WTC11 (cell line): ENCODE measurements at regions not wholly inside any gene's neighbourhood (a gene's known extent, or its start where the extent isn't known, plus 50 kb on each side); places are given as distances from the start of the nearest gene placed in this dataset.

Source experiments
- ATAC-seq: fragments of 200-7000 bp; cut with Tn5 transposase; 2 replicates; pipeline ENCODE4 v1.10.0; 2021; ENCODE audit warnings: mild to moderate bottlenecking, moderate library complexity
- CTCF ChIA-PET: fragments of 300-600 bp; sonication (Branson Sonifier 250); formaldehyde crosslinking; loops from one replicate; lab custom pipeline; 2021; ENCODE audit warnings: antibody characterized with exemption; lab: Charles Lee
- POLR2A ChIA-PET: fragments of 350-600 bp; sonication (Branson Sonifier 250); formaldehyde crosslinking; loops from one replicate; lab custom pipeline; 2021; ENCODE audit warnings: antibody characterized with exemption; lab: Charles Lee
- DNase-seq: peaks from one replicate; pipeline ENCODE4 v3.0.0; 2021; ENCODE audit warnings: low spot score
- H3K27ac Mint-ChIP-seq: 2 replicates; pipeline ENCODE4 v1.8.0; 2021; ENCODE audit warnings: mixed read lengths
- H3K27me3 Mint-ChIP-seq: 2 replicates; pipeline ENCODE4 v1.8.0; 2021; ENCODE audit warnings: low read depth, mild to moderate bottlenecking, moderate library complexity, mixed read lengths
- H3K36me3 Mint-ChIP-seq: 2 replicates; pipeline ENCODE4 v1.8.0; 2021; ENCODE audit warnings: mixed read lengths
- H3K4me1 Mint-ChIP-seq: 2 replicates; pipeline ENCODE4 v1.8.0; 2022; ENCODE audit warnings: mixed read lengths
- H3K4me3 Mint-ChIP-seq: 2 replicates; pipeline ENCODE4 v1.8.0; 2021; ENCODE audit warnings: mild to moderate bottlenecking, moderate library complexity, mixed read lengths
- H3K9me3 Mint-ChIP-seq: 2 replicates; pipeline ENCODE4 v1.8.0; 2021; ENCODE audit warnings: mixed read lengths
- ATF1 ChIP-seq: sonication (generic); formaldehyde crosslinking; IDR thresholded peaks from 2 replicates; pipeline ENCODE4 v1.8.1; 2023; ENCODE audit warnings: mild to moderate bottlenecking, moderate library complexity, missing genetic modification reagents
- ETV6 ChIP-seq: sonication (generic); formaldehyde crosslinking; IDR thresholded peaks from 2 replicates; pipeline ENCODE4 v1.8.1; 2022; ENCODE audit warnings: mild to moderate bottlenecking, missing genetic modification reagents
- FOXK1 ChIP-seq: sonication (generic); formaldehyde crosslinking; IDR thresholded peaks from 2 replicates; pipeline ENCODE4 v1.8.0; 2022; ENCODE audit warnings: mild to moderate bottlenecking, moderate library complexity, missing genetic modification reagents
- GABPB1 ChIP-seq: sonication (generic); formaldehyde crosslinking; IDR thresholded peaks from 2 replicates; pipeline ENCODE4 v1.8.1; 2023; ENCODE audit warnings: mild to moderate bottlenecking, missing genetic modification reagents
- GRHL2 ChIP-seq: fragments of 250-450 bp; sonication (Bioruptor Pico); IDR thresholded peaks from 2 replicates; pipeline ENCODE4 v1.8.0; 2022; ENCODE audit warnings: mild to moderate bottlenecking, moderate library complexity; ENCODE audit not compliant: insufficient replicate concordance, severe bottlenecking
- KAT7 ChIP-seq: sonication (generic); formaldehyde crosslinking; IDR thresholded peaks from 2 replicates; pipeline ENCODE4 v1.8.1; 2023; ENCODE audit warnings: missing genetic modification reagents, mild to moderate bottlenecking, borderline replicate concordance
- MYBL2 ChIP-seq: sonication (generic); formaldehyde crosslinking; IDR thresholded peaks from 2 replicates; pipeline ENCODE4 v1.8.1; 2023; ENCODE audit warnings: mild to moderate bottlenecking, moderate library complexity, missing genetic modification reagents
- NR1H2 ChIP-seq: sonication (generic); formaldehyde crosslinking; IDR thresholded peaks from 2 replicates; pipeline ENCODE4 v1.9.0; 2021; ENCODE audit warnings: mild to moderate bottlenecking, moderate library complexity, missing genetic modification reagents
- NR3C1 ChIP-seq: sonication (generic); formaldehyde crosslinking; conservative IDR thresholded peaks from 2 replicates; pipeline ENCODE4 v1.8.1; 2023; ENCODE audit warnings: low read depth, mild to moderate bottlenecking, missing genetic modification reagents
- TEAD1 ChIP-seq: sonication (generic); formaldehyde crosslinking; IDR thresholded peaks from 2 replicates; pipeline ENCODE4 v1.8.0; 2022; ENCODE audit warnings: mild to moderate bottlenecking, missing genetic modification reagents
- ZBTB21 ChIP-seq: sonication (generic); formaldehyde crosslinking; IDR thresholded peaks from 2 replicates; pipeline ENCODE4 v1.8.1; 2023; ENCODE audit warnings: mild to moderate bottlenecking, missing genetic modification reagents, borderline replicate concordance
- ZNF232 ChIP-seq: sonication (generic); formaldehyde crosslinking; IDR thresholded peaks from 2 replicates; pipeline ENCODE4 v1.8.0; 2022; ENCODE audit warnings: mild to moderate bottlenecking, missing genetic modification reagents
- ZNF263 ChIP-seq: sonication (generic); formaldehyde crosslinking; IDR thresholded peaks from 2 replicates; pipeline ENCODE4 v1.8.1; 2022; ENCODE audit warnings: low read depth, mild to moderate bottlenecking, moderate library complexity, missing genetic modification reagents
- ZNF423 ChIP-seq: fragments of 250-450 bp; sonication (Bioruptor Pico); IDR thresholded peaks from 2 replicates; pipeline ENCODE4 v2.1.2; 2022; ENCODE audit warnings: mild to moderate bottlenecking, moderate library complexity
- TF ChIP-seq, protein P1 (sequence below): sonication (generic); formaldehyde crosslinking; IDR thresholded peaks from 2 replicates; pipeline ENCODE4 v1.8.0; 2022; ENCODE audit warnings: mild to moderate bottlenecking, missing genetic modification reagents
- TF ChIP-seq, protein P2 (sequence below): fragments of 200-600 bp; IDR thresholded peaks from 2 replicates; pipeline ENCODE4 v1.8.0; 2022; ENCODE audit warnings: antibody characterized with exemption
- TF ChIP-seq, protein P3 (sequence below): sonication (generic); formaldehyde crosslinking; IDR thresholded peaks from 2 replicates; pipeline ENCODE4 v1.8.1; 2023; ENCODE audit warnings: mild to moderate bottlenecking, missing genetic modification reagents
- TF ChIP-seq, protein P4 (sequence below): sonication (generic); formaldehyde crosslinking; conservative IDR thresholded peaks from 2 replicates; pipeline ENCODE4 v1.8.1; 2022; ENCODE audit warnings: mild to moderate bottlenecking, missing genetic modification reagents
- TF ChIP-seq, protein P5 (sequence below): sonication (generic); formaldehyde crosslinking; IDR thresholded peaks from 2 replicates; pipeline ENCODE4 v1.8.0; 2022; ENCODE audit warnings: mild to moderate bottlenecking, missing genetic modification reagents
- TF ChIP-seq, protein P6 (sequence below): fragments of 250-450 bp; sonication (Bioruptor Pico); IDR thresholded peaks from 2 replicates; pipeline ENCODE4 v1.9.0; 2021; ENCODE audit warnings: mild to moderate bottlenecking
- TF ChIP-seq, protein P7 (sequence below): sonication (generic); formaldehyde crosslinking; IDR thresholded peaks from 2 replicates; pipeline ENCODE4 v1.8.1; 2022; ENCODE audit warnings: low read depth, mild to moderate bottlenecking, moderate library complexity, missing genetic modification reagents, borderline replicate concordance
- TF ChIP-seq, protein P8 (sequence below): sonication (generic); formaldehyde crosslinking; IDR thresholded peaks from 2 replicates; pipeline ENCODE4 v1.8.1; 2023; ENCODE audit warnings: mild to moderate bottlenecking, missing genetic modification reagents, moderate library complexity
- TF ChIP-seq, protein P9 (sequence below): sonication (generic); formaldehyde crosslinking; IDR thresholded peaks from 2 replicates; pipeline ENCODE4 v1.8.1; 2023; ENCODE audit warnings: mild to moderate bottlenecking, missing genetic modification reagents
- TF ChIP-seq, protein P10 (sequence below): fragments of 250-450 bp; sonication (Bioruptor Pico); IDR thresholded peaks from 2 replicates; pipeline ENCODE4 v2.1.2; 2022; ENCODE audit warnings: mild to moderate bottlenecking, moderate library complexity

DNA sequence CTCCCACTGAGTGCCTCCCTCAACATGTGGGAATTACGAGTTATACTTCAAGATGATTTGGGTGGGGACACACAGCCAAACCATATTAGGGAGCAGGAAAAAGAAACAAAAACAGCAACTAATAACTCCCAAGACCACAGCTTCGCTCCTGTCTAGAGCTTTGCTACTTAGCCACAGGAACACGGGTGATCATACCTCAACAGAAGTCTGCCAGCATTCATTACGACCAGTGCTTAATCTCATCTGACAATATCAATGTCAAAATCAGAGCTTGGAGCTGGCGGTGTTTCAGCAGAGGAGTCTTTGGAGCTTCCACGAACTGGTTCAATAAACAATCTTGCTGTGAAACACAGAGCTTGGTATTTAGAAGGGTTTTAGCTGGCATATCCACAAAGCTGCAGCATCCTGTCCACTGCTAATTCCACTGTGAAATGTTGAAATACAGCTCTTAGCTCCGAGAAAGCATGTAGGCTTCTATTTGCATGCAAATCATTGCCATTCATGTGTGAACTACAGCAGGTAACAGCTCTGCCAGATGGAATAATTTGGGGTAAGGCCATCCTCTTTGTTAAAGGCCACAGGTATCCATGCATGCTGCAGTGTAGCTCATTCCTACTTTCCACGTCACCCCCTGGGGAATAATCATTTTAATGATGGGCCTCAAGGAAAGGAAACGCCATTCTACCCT lies 128.4 kb upstream of the GOT2 start:
- POLR2A ChIA-PET = no interaction called here
- H3K27me3 Mint-ChIP-seq = no peaks in the 10 kb centered on the region; the same call in 1 of the 2 replicates
- no peak for DNase-seq
- peaks cover 14% of the 10 kb centered on the region for H3K9me3 Mint-ChIP-seq
- H3K4me1 Mint-ChIP-seq = peaks cover 60% of the 10 kb centered on the region
- CTCF ChIA-PET = interaction anchor here (0.9 to 1.4 kb wide), 4 partner anchors 19 to 386 kb away, joined by 3 to 7 read pairs (median 4); no protein-coding TSS in a partner anchor
- H3K4me3 Mint-ChIP-seq = peak overlapping the region; percentile 42
- H3K27ac Mint-ChIP-seq = peak overlapping the region; percentile 91
- peak; percentile 95 for ATAC-seq
- 0 out of 2 replicates have a peak, but pooled peaks cover 7% of the 10 kb centered on the region for H3K36me3 Mint-ChIP-seq
- TF ChIP-seq NR1H2 (CRISPR knock-in tag) (no peak), ZNF232 (CRISPR knock-in tag) (no peak), GABPB1 (no peak), MYBL2 (CRISPR knock-in tag) (peak; percentile 22; the same call in 1 of the 2 replicates), FOXK1 (0 out of 2 replicates have a peak, but pooled peaks have one; percentile 57), KAT7 (CRISPR knock-in tag) (no peak), ETV6 (CRISPR knock-in tag) (peak; percentile 67), GRHL2 (CRISPR knock-in tag) (no peak), ZBTB21 (CRISPR knock-in tag) (0 out of 2 replicates have a peak, but pooled peaks have one; percentile 35), TEAD1 (CRISPR knock-in tag) (peak; percentile 67; the same call in 1 of the 2 replicates), ZNF263 (CRISPR knock-in tag) (no peak), ZNF423 (CRISPR knock-in tag) (no peak), ATF1 (CRISPR knock-in tag) (no peak), NR3C1 (CRISPR knock-in tag) (no peak)
- TF ChIP-seq, protein P1, sequence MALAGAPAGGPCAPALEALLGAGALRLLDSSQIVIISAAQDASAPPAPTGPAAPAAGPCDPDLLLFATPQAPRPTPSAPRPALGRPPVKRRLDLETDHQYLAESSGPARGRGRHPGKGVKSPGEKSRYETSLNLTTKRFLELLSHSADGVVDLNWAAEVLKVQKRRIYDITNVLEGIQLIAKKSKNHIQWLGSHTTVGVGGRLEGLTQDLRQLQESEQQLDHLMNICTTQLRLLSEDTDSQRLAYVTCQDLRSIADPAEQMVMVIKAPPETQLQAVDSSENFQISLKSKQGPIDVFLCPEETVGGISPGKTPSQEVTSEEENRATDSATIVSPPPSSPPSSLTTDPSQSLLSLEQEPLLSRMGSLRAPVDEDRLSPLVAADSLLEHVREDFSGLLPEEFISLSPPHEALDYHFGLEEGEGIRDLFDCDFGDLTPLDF (CRISPR knock-in tag) = no peak
- TF ChIP-seq, protein P2, sequence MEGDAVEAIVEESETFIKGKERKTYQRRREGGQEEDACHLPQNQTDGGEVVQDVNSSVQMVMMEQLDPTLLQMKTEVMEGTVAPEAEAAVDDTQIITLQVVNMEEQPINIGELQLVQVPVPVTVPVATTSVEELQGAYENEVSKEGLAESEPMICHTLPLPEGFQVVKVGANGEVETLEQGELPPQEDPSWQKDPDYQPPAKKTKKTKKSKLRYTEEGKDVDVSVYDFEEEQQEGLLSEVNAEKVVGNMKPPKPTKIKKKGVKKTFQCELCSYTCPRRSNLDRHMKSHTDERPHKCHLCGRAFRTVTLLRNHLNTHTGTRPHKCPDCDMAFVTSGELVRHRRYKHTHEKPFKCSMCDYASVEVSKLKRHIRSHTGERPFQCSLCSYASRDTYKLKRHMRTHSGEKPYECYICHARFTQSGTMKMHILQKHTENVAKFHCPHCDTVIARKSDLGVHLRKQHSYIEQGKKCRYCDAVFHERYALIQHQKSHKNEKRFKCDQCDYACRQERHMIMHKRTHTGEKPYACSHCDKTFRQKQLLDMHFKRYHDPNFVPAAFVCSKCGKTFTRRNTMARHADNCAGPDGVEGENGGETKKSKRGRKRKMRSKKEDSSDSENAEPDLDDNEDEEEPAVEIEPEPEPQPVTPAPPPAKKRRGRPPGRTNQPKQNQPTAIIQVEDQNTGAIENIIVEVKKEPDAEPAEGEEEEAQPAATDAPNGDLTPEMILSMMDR = no peak
- TF ChIP-seq, protein P3, sequence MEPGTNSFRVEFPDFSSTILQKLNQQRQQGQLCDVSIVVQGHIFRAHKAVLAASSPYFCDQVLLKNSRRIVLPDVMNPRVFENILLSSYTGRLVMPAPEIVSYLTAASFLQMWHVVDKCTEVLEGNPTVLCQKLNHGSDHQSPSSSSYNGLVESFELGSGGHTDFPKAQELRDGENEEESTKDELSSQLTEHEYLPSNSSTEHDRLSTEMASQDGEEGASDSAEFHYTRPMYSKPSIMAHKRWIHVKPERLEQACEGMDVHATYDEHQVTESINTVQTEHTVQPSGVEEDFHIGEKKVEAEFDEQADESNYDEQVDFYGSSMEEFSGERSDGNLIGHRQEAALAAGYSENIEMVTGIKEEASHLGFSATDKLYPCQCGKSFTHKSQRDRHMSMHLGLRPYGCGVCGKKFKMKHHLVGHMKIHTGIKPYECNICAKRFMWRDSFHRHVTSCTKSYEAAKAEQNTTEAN (CRISPR knock-in tag) = no peak
- TF ChIP-seq, protein P4, sequence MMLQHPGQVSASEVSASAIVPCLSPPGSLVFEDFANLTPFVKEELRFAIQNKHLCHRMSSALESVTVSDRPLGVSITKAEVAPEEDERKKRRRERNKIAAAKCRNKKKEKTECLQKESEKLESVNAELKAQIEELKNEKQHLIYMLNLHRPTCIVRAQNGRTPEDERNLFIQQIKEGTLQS (CRISPR knock-in tag) = no peak
- TF ChIP-seq, protein P5, sequence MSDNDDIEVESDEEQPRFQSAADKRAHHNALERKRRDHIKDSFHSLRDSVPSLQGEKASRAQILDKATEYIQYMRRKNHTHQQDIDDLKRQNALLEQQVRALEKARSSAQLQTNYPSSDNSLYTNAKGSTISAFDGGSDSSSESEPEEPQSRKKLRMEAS (CRISPR knock-in tag) = no peak
- TF ChIP-seq, protein P6, sequence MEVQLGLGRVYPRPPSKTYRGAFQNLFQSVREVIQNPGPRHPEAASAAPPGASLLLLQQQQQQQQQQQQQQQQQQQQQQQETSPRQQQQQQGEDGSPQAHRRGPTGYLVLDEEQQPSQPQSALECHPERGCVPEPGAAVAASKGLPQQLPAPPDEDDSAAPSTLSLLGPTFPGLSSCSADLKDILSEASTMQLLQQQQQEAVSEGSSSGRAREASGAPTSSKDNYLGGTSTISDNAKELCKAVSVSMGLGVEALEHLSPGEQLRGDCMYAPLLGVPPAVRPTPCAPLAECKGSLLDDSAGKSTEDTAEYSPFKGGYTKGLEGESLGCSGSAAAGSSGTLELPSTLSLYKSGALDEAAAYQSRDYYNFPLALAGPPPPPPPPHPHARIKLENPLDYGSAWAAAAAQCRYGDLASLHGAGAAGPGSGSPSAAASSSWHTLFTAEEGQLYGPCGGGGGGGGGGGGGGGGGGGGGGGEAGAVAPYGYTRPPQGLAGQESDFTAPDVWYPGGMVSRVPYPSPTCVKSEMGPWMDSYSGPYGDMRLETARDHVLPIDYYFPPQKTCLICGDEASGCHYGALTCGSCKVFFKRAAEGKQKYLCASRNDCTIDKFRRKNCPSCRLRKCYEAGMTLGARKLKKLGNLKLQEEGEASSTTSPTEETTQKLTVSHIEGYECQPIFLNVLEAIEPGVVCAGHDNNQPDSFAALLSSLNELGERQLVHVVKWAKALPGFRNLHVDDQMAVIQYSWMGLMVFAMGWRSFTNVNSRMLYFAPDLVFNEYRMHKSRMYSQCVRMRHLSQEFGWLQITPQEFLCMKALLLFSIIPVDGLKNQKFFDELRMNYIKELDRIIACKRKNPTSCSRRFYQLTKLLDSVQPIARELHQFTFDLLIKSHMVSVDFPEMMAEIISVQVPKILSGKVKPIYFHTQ (CRISPR knock-in tag) = no peak
- TF ChIP-seq, protein P7, sequence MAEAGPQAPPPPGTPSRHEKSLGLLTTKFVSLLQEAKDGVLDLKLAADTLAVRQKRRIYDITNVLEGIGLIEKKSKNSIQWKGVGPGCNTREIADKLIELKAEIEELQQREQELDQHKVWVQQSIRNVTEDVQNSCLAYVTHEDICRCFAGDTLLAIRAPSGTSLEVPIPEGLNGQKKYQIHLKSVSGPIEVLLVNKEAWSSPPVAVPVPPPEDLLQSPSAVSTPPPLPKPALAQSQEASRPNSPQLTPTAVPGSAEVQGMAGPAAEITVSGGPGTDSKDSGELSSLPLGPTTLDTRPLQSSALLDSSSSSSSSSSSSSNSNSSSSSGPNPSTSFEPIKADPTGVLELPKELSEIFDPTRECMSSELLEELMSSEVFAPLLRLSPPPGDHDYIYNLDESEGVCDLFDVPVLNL (CRISPR knock-in tag) = no peak
- TF ChIP-seq, protein P8, sequence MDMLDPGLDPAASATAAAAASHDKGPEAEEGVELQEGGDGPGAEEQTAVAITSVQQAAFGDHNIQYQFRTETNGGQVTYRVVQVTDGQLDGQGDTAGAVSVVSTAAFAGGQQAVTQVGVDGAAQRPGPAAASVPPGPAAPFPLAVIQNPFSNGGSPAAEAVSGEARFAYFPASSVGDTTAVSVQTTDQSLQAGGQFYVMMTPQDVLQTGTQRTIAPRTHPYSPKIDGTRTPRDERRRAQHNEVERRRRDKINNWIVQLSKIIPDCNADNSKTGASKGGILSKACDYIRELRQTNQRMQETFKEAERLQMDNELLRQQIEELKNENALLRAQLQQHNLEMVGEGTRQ (CRISPR knock-in tag) = no peak
- TF ChIP-seq, protein P9, sequence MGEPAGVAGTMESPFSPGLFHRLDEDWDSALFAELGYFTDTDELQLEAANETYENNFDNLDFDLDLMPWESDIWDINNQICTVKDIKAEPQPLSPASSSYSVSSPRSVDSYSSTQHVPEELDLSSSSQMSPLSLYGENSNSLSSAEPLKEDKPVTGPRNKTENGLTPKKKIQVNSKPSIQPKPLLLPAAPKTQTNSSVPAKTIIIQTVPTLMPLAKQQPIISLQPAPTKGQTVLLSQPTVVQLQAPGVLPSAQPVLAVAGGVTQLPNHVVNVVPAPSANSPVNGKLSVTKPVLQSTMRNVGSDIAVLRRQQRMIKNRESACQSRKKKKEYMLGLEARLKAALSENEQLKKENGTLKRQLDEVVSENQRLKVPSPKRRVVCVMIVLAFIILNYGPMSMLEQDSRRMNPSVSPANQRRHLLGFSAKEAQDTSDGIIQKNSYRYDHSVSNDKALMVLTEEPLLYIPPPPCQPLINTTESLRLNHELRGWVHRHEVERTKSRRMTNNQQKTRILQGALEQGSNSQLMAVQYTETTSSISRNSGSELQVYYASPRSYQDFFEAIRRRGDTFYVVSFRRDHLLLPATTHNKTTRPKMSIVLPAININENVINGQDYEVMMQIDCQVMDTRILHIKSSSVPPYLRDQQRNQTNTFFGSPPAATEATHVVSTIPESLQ = no peak
- TF ChIP-seq, protein P10, sequence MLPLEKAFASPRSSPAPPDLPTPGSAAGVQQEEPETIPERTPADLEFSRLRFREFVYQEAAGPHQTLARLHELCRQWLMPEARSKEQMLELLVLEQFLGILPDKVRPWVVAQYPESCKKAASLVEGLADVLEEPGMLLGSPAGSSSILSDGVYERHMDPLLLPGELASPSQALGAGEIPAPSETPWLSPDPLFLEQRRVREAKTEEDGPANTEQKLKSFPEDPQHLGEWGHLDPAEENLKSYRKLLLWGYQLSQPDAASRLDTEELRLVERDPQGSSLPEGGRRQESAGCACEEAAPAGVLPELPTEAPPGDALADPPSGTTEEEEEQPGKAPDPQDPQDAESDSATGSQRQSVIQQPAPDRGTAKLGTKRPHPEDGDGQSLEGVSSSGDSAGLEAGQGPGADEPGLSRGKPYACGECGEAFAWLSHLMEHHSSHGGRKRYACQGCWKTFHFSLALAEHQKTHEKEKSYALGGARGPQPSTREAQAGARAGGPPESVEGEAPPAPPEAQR = no peak
